DOHH2 (cell line): ENCODE measurements at regions not wholly inside any gene's neighbourhood (a gene's known extent, or its start where the extent isn't known, plus 50 kb on each side); places are given as distances from the start of the nearest gene placed in this dataset.

Experiments used
- H3F3A ChIP-seq: fragments of 200-600 bp; sonication (generic), shearing (Covaris generic); 2 replicates; pipeline ENCODE4 v1.6.0; 2016; ENCODE audit warnings: antibody characterized with exemption, mild to moderate bottlenecking; ENCODE audit not compliant: control insufficient read depth, insufficient read depth
- H3K27ac ChIP-seq: fragments of 200-600 bp; sonication (generic); 2 replicates; pipeline ENCODE4 v1.5.1; 2014; ENCODE audit warnings: low read depth, mild to moderate bottlenecking, low read length, moderate library complexity
- H3K27me3 ChIP-seq: fragments of 200-600 bp; sonication (generic); 2 replicates; pipeline ENCODE4 v1.6.1; 2014; ENCODE audit warnings: mild to moderate bottlenecking, low read length, mixed read lengths; ENCODE audit not compliant: control insufficient read depth
- H3K36me3 ChIP-seq: fragments of 200-600 bp; sonication (generic); 2 replicates; pipeline ENCODE4 v1.6.1; 2014; ENCODE audit warnings: mild to moderate bottlenecking, low read length, moderate library complexity, mixed read lengths; ENCODE audit not compliant: control insufficient read depth
- H3K4me1 ChIP-seq: fragments of 200-600 bp; sonication (generic); 2 replicates; pipeline ENCODE4 v1.6.1; 2014; ENCODE audit warnings: mild to moderate bottlenecking, low read length, mixed read lengths; ENCODE audit not compliant: control insufficient read depth
- H3K4me2 ChIP-seq: fragments of 200-600 bp; sonication (generic); 2 replicates; pipeline ENCODE4 v1.6.0; 2014; ENCODE audit warnings: mild to moderate bottlenecking, low read length, moderate library complexity
- H3K4me3 ChIP-seq: fragments of 200-600 bp; sonication (generic); 2 replicates; pipeline ENCODE4 v1.5.1; 2014; ENCODE audit warnings: mild to moderate bottlenecking, low read length, mixed read lengths
- H3K79me2 ChIP-seq: fragments of 200-600 bp; sonication (generic); 2 replicates; pipeline ENCODE4 v1.6.1; 2014; ENCODE audit warnings: mild to moderate bottlenecking, low read length, mixed read lengths; ENCODE audit not compliant: control insufficient read depth
- H3K9me2 ChIP-seq: fragments of 200-600 bp; sonication (generic); replicated peaks from 2 replicates; pipeline ENCODE4 v1.6.1; 2014; ENCODE audit warnings: mild to moderate bottlenecking, low read length, mixed read lengths; ENCODE audit not compliant: control insufficient read depth
- H3K9me3 ChIP-seq: fragments of 200-600 bp; sonication (generic); 2 replicates; pipeline ENCODE4 v1.6.1; 2014; ENCODE audit warnings: antibody characterized with exemption, low read length, mixed read lengths; ENCODE audit not compliant: control insufficient read depth, insufficient read depth
- H4K20me1 ChIP-seq: fragments of 200-600 bp; sonication (generic); 2 replicates; pipeline ENCODE4 v1.6.0; 2014; ENCODE audit warnings: low read depth, mild to moderate bottlenecking, antibody characterized with exemption, low read length, moderate library complexity; ENCODE audit not compliant: control insufficient read depth, insufficient read depth
- CTCF ChIP-seq: fragments of 200-600 bp; sonication (generic); IDR thresholded peaks from one replicate; pipeline ENCODE4 v1.5.1; 2014; ENCODE audit warnings: antibody characterized with exemption, mild to moderate bottlenecking, low read depth, low read length; ENCODE audit not compliant: poor library complexity, severe bottlenecking
- EZH2phosphoT487 ChIP-seq: fragments of 200-600 bp; sonication (generic); IDR thresholded peaks from 2 replicates; pipeline ENCODE4 v1.6.1; 2017; ENCODE audit warnings: borderline replicate concordance, mild to moderate bottlenecking, antibody characterized with exemption, low read length, moderate library complexity, mixed read lengths

GRCh38 chr6:43837507-43837906 is 67.5 kb downstream of the VEGFA start:
- Histone ChIP-seq H3K4me2 (no peak overlapping the region), H3K27ac (no peak overlapping the region), H4K20me1 (no peaks in the 10 kb centered on the region), H3F3A (no peaks in the 10 kb centered on the region), H3K9me2 (no peaks in the 10 kb centered on the region), H3K79me2 (no peaks in the 10 kb centered on the region), H3K27me3 (peaks cover 17% of the 10 kb centered on the region; the same call in 1 of the 2 replicates), H3K36me3 (no peaks in the 10 kb centered on the region), H3K9me3 (no peaks in the 10 kb centered on the region), H3K4me3 (no peak overlapping the region), H3K4me1 (no peaks in the 10 kb centered on the region)
- TF ChIP-seq EZH2phosphoT487 = no peak
- no peak for TF ChIP-seq CTCF

GRCh38 chr6:43836507-43837240 is 66.7 kb downstream of the VEGFA start:
- TF ChIP-seq CTCF (no peak), EZH2phosphoT487 (no peak)
- H3K27ac ChIP-seq = no peak overlapping the region
- H3K4me2 ChIP-seq = no peak overlapping the region
- H4K20me1 ChIP-seq = no peaks in the 10 kb centered on the region
- no peak overlapping the region for H3K4me3 ChIP-seq
- no peaks in the 10 kb centered on the region for H3K9me3 ChIP-seq
- H3K36me3 ChIP-seq = no peaks in the 10 kb centered on the region
- no peaks in the 10 kb centered on the region for H3K9me2 ChIP-seq
- no peaks in the 10 kb centered on the region for H3F3A ChIP-seq
- no peaks in the 10 kb centered on the region for H3K79me2 ChIP-seq
- H3K4me1 ChIP-seq = no peaks in the 10 kb centered on the region
- H3K27me3 ChIP-seq = peaks cover 17% of the 10 kb centered on the region; the same call in 1 of the 2 replicates
